ENCODE measurements at regions not wholly inside any gene's neighbourhood (a gene's known extent, or its start where the extent isn't known, plus 50 kb on each side); places are given as distances from the start of the nearest gene placed in this dataset.

GRCh38 chr4:129246910-129247461, 151.0 kb downstream of the C4orf33 start:
- no peak for TF ChIP-seq GABPA (IDR thresholded peaks at IDR 0.05 in 1 of 2, conservative IDR thresholded peaks at IDR 0.05 in 1 of 2)
- Histone ChIP-seq H3K4me3 (ENCODE audit: low read depth in 1 of 3, low read length in 3 of 3) (no peak overlapping the region), H3K27ac (ENCODE audit: low read depth in 1 of 2, low read length in 2 of 2) (no peak overlapping the region), H3K27me3 (ENCODE audit: control insufficient read depth in 4 of 4, insufficient read depth in 4 of 4, low read length in 3 of 4) (no peaks in the 10 kb centered on the region), H3K36me3 (ENCODE audit: control insufficient read depth in 4 of 4, insufficient read depth in 3 of 4, low read depth in 1 of 4, low read length in 3 of 4) (no peaks in the 10 kb centered on the region), H3K9me3 (ENCODE audit: control insufficient read depth in 4 of 4, low read length in 3 of 4) (no peaks in the 10 kb centered on the region), H3K4me1 (ENCODE audit: control insufficient read depth in 4 of 4, insufficient read depth in 4 of 4, low read length in 3 of 4) (no peaks in the 10 kb centered on the region), H3K9ac (ENCODE audit: low read depth in 1 of 2, low read length in 2 of 2) (no peak overlapping the region)
- WGBS: 81% methylated on average over 15 of the region's 15 CpGs
- DNase-seq (ENCODE audit: low spot score): no peak

GRCh38 chr4:129248621-129249020, 152.7 kb downstream of the C4orf33 start:
- TF ChIP-seq TAF1 (conservative IDR thresholded peaks at IDR 0.05) (no peak), ZBTB33 (IDR thresholded peaks at IDR 0.05) (no peak), YY1 (IDR thresholded peaks at IDR 0.05) (no peak), ATF3 (IDR thresholded peaks at IDR 0.05) (no peak), HNF4G (IDR thresholded peaks at IDR 0.05) (no peak), GABPA (IDR thresholded peaks at IDR 0.05 in 1 of 2, conservative IDR thresholded peaks at IDR 0.05 in 1 of 2) (no peak), CTCF (IDR thresholded peaks at IDR 0.05; ENCODE audit: low read depth, low read length, missing input control) (no peak), RAD21 (IDR thresholded peaks at IDR 0.05) (no peak), FOXA1 (IDR thresholded peaks at IDR 0.05) (no peak), MAX (IDR thresholded peaks at IDR 0.05) (no peak), HNF4A (conservative IDR thresholded peaks at IDR 0.05) (no peak), FOXA2 (IDR thresholded peaks at IDR 0.05) (no peak), EGR1 (IDR thresholded peaks at IDR 0.05; ENCODE audit: low read depth in 2 of 2) (no peak), REST (IDR thresholded peaks at IDR 0.05) (no peak), JUND (IDR thresholded peaks at IDR 0.05) (no peak), RXRA (IDR thresholded peaks at IDR 0.05) (no peak)
- no peak for DNase-seq (ENCODE audit: low spot score)
- WGBS: 86% methylated on average over 1 of the region's 1 CpG
- no peaks in the 10 kb centered on the region for H3K27me3 ChIP-seq (ENCODE audit: control insufficient read depth in 4 of 4, insufficient read depth in 4 of 4, low read length in 3 of 4)
- H3K27ac ChIP-seq (ENCODE audit: low read depth in 1 of 2, low read length in 2 of 2): no peak overlapping the region
- H3K9ac ChIP-seq (ENCODE audit: low read depth in 1 of 2, low read length in 2 of 2): no peak overlapping the region
- no peak overlapping the region for H3K4me3 ChIP-seq (ENCODE audit: low read depth in 1 of 3, low read length in 3 of 3)
- no peaks in the 10 kb centered on the region for H3K9me3 ChIP-seq (ENCODE audit: control insufficient read depth in 4 of 4, low read length in 3 of 4)
- no peaks in the 10 kb centered on the region for H3K4me1 ChIP-seq (ENCODE audit: control insufficient read depth in 4 of 4, insufficient read depth in 4 of 4, low read length in 3 of 4)
- H3K36me3 ChIP-seq (ENCODE audit: control insufficient read depth in 4 of 4, insufficient read depth in 3 of 4, low read depth in 1 of 4, low read length in 3 of 4): no peaks in the 10 kb centered on the region
